DND-41 (cell line): ENCODE measurements at regions not wholly inside any gene's neighbourhood (a gene's known extent, or its start where the extent isn't known, plus 50 kb on each side); places are given as distances from the start of the nearest gene placed in this dataset.

ENCODE experiments used
- ATAC-seq: fragments of 200-7000 bp; cut with Tn5 transposase; 3 replicates; pipeline ENCODE4 v1.9.1; 2021; ENCODE audit warnings: low read depth; ENCODE audit not compliant: insufficient read depth
- DNase-seq: peaks from one replicate; pipeline ENCODE4 v3.0.0-alpha.2; 2020
- H2AFZ ChIP-seq: 2 replicates; pipeline ENCODE4 v1.6.0; 2012; ENCODE audit warnings: low read depth, low read length
- H3K27ac ChIP-seq: 2 replicates; pipeline ENCODE4 v1.5.1; 2012; ENCODE audit warnings: low read length, inconsistent platforms
- H3K27me3 ChIP-seq: fragments of 200-600 bp; sonication (generic); 2 replicates; pipeline ENCODE4 v1.6.0; 2012; ENCODE audit warnings: low read length, mild to moderate bottlenecking, inconsistent platforms; ENCODE audit not compliant: insufficient read depth, poor library complexity
- H3K36me3 ChIP-seq: 2 replicates; pipeline ENCODE4 v1.5.1; 2012; ENCODE audit warnings: low read length, inconsistent platforms; ENCODE audit not compliant: insufficient read depth
- H3K4me1 ChIP-seq: 2 replicates; pipeline ENCODE4 v1.5.1; 2012; ENCODE audit warnings: mild to moderate bottlenecking, low read length; ENCODE audit not compliant: insufficient read depth
- H3K4me2 ChIP-seq: 2 replicates; pipeline ENCODE4 v1.6.0; 2012; ENCODE audit warnings: mild to moderate bottlenecking, moderate library complexity, low read length, inconsistent platforms; ENCODE audit not compliant: insufficient read depth
- H3K4me3 ChIP-seq, 2 experiments: fragments of 200-600 bp in 1 of 2; shearing (Covaris generic) in 1 of 2; 2 replicates each; pipeline ENCODE4 v1.5.1; 2012 to 2016; ENCODE audit warnings: inconsistent platforms in 2 of 2, low read length in 2 of 2, mild to moderate bottlenecking in 2 of 2, low read depth in 1 of 2, moderate library complexity in 1 of 2
- H3K79me2 ChIP-seq: 2 replicates; pipeline ENCODE4 v1.6.0; 2012; ENCODE audit warnings: low read length, inconsistent platforms; ENCODE audit not compliant: insufficient read depth
- H3K9ac ChIP-seq: 2 replicates; pipeline ENCODE4 v1.6.0; 2012; ENCODE audit warnings: low read depth, mild to moderate bottlenecking, inconsistent platforms, low read length, moderate library complexity
- H3K9me3 ChIP-seq: 2 replicates; pipeline ENCODE4 v1.5.1; 2012; ENCODE audit warnings: low read length, moderate library complexity, mild to moderate bottlenecking, inconsistent platforms; ENCODE audit not compliant: insufficient read depth, severe bottlenecking
- H4K20me1 ChIP-seq: 2 replicates; pipeline ENCODE4 v1.6.0; 2012; ENCODE audit warnings: low read length; ENCODE audit not compliant: insufficient read depth
- EZH2 ChIP-seq: IDR thresholded peaks from 3 replicates; pipeline ENCODE4 v1.6.1; 2012; ENCODE audit warnings: borderline replicate concordance, low read depth, mild to moderate bottlenecking, moderate library complexity, low read length, inconsistent platforms; ENCODE audit not compliant: severe bottlenecking
- TF ChIP-seq, protein P1 (sequence below): IDR thresholded peaks from 2 replicates; pipeline ENCODE4 v1.5.1; 2012; ENCODE audit warnings: borderline replicate concordance, low read length, moderate library complexity, mild to moderate bottlenecking; ENCODE audit not compliant: poor library complexity, severe bottlenecking; ENCODE audit errors: extremely low read depth

DNA sequence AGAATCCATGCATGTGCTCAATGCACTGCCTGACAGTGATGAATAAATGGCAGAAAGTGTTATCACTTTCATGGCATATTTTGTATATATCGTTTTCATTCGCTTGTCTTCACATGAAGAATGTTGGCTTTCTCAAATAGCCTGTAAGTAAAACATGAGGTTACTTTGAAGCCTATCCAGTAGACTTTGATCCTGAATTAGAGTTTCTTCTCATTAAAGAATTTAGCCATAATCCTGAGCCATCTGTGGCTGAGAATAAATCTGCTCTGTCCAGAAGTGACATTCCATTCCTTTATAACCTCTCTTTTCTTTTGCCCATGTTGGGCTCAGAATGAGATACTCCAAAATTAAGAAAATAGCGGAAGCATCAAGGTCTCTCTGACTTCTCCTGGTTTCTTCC, 1071.7 kb upstream of the TENM4 start:
- Histone ChIP-seq H3K4me2 (no peak overlapping the region), H3K27ac (no peak overlapping the region), H3K9ac (no peak overlapping the region), H3K79me2 (no peaks in the 10 kb centered on the region), H2AFZ (no peak overlapping the region), H3K36me3 (no peaks in the 10 kb centered on the region), H4K20me1 (no peaks in the 10 kb centered on the region), H3K4me1 (no peaks in the 10 kb centered on the region), H3K4me3 (no peak overlapping the region), H3K27me3 (no peaks in the 10 kb centered on the region), H3K9me3 (no peaks in the 10 kb centered on the region)
- no peak for DNase-seq
- TF ChIP-seq, protein P1, sequence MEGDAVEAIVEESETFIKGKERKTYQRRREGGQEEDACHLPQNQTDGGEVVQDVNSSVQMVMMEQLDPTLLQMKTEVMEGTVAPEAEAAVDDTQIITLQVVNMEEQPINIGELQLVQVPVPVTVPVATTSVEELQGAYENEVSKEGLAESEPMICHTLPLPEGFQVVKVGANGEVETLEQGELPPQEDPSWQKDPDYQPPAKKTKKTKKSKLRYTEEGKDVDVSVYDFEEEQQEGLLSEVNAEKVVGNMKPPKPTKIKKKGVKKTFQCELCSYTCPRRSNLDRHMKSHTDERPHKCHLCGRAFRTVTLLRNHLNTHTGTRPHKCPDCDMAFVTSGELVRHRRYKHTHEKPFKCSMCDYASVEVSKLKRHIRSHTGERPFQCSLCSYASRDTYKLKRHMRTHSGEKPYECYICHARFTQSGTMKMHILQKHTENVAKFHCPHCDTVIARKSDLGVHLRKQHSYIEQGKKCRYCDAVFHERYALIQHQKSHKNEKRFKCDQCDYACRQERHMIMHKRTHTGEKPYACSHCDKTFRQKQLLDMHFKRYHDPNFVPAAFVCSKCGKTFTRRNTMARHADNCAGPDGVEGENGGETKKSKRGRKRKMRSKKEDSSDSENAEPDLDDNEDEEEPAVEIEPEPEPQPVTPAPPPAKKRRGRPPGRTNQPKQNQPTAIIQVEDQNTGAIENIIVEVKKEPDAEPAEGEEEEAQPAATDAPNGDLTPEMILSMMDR: no peak
- TF ChIP-seq EZH2: no peak
- ATAC-seq: no peak

DNA sequence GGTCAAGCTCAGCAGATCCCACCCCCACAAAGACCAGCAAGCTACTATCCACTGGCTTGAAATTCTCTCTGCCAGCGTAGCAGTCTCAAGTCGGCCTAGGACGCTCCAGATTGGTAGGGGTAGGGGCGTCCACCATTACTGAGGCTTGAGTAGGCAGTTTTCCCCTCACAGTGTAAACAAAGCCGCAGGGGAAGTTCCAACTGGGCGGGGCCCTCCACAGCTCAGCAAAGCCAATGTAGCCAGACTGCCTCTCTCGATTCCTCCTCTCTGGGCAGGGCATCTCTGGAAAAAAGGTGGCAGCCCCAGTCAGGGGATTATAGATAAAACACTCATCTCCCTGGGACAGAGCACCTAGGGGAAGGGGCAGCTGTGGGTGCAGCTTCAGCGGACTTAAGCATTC, 1064.9 kb upstream of the TENM4 start:
- Histone ChIP-seq H4K20me1 (no peaks in the 10 kb centered on the region), H3K4me1 (no peaks in the 10 kb centered on the region), H2AFZ (no peak overlapping the region), H3K36me3 (no peaks in the 10 kb centered on the region), H3K79me2 (no peaks in the 10 kb centered on the region), H3K9ac (no peak overlapping the region), H3K27me3 (no peaks in the 10 kb centered on the region), H3K4me2 (no peak overlapping the region), H3K4me3 (no peak overlapping the region), H3K27ac (no peak overlapping the region), H3K9me3 (no peaks in the 10 kb centered on the region)
- no peak for DNase-seq
- no peak for ATAC-seq
- no peak for TF ChIP-seq EZH2
- TF ChIP-seq, protein P1: no peak

DNA sequence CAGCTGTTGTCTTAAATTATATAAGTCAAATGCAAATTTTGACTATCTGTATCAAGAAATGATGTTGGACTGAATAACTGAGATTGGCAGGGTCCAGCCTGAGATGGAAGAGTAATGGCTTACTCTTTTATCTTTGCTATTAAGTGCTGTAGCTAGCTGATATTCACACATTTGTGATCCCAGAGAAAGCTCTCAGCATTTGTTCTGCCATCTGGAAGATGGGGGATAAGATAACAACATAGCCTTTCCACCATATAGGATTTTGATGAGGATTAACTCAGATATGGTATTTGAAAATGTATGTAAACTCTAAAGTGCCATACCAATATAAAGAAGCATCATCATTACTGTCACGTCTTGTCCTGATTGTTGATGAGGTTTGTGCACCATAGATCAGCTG, 1063.2 kb upstream of the TENM4 start:
- H3K4me3 ChIP-seq: no peak overlapping the region
- no peak for ATAC-seq

More for the DNA sequence above, 1063.2 kb upstream of the TENM4 start:
- TF ChIP-seq, protein P1: no peak
- no peak for TF ChIP-seq EZH2
- H3K9ac ChIP-seq: no peak overlapping the region
- no peaks in the 10 kb centered on the region for H3K79me2 ChIP-seq
- no peaks in the 10 kb centered on the region for H3K36me3 ChIP-seq
- no peak overlapping the region for H2AFZ ChIP-seq
- no peaks in the 10 kb centered on the region for H4K20me1 ChIP-seq
- no peaks in the 10 kb centered on the region for H3K9me3 ChIP-seq
- H3K27me3 ChIP-seq: no peaks in the 10 kb centered on the region
- no peak for DNase-seq
- no peaks in the 10 kb centered on the region for H3K4me1 ChIP-seq
- no peak overlapping the region for H3K4me2 ChIP-seq
- no peak overlapping the region for H3K27ac ChIP-seq
